ENCODE measurements at regions not wholly inside any gene's neighbourhood (a gene's known extent, or its start where the extent isn't known, plus 50 kb on each side); places are given as distances from the start of the nearest gene placed in this dataset.

GRCh38 chr16:6453742-6454141, 878.9 kb upstream of the RBFOX1 start:
- no peak for DNase-seq (ENCODE audit: low read depth)
- H3K4me3 ChIP-seq (ENCODE audit: low read depth, low read length), result no peak overlapping the region
- CTCF ChIA-PET, result no interaction called here
- POLR2A ChIA-PET, result no interaction called here
- H3K27me3 ChIP-seq (ENCODE audit: control insufficient read depth, insufficient read depth, low read length), result no peaks in the 10 kb centered on the region
- TF ChIP-seq CTCF (IDR thresholded peaks at IDR 0.05; ENCODE audit: insufficient read depth, low read depth, low read length), result no peak
- no peaks in the 10 kb centered on the region for H3K36me3 ChIP-seq (ENCODE audit: control insufficient read depth, insufficient read depth, low read length)

- no peak for DNase-seq (ENCODE audit: low read depth)
- Histone ChIP-seq H3K4me3 (ENCODE audit: low read depth, low read length) (no peak overlapping the region), H3K36me3 (ENCODE audit: control insufficient read depth, insufficient read depth, low read length) (no peaks in the 10 kb centered on the region), H3K27me3 (ENCODE audit: control insufficient read depth, insufficient read depth, low read length) (no peaks in the 10 kb centered on the region)
- TF ChIP-seq CTCF (IDR thresholded peaks at IDR 0.05; ENCODE audit: insufficient read depth, low read depth, low read length), result no peak
- POLR2A ChIA-PET, result no interaction called here
- CTCF ChIA-PET, result no interaction called here
These were observed 885.4 kb upstream of the RBFOX1 start for GRCh38 chr16:6447021-6447790.

- no peaks in the 10 kb centered on the region for H3K27me3 ChIP-seq (ENCODE audit: control insufficient read depth, insufficient read depth, low read length)
- ChIA-PET POLR2A (no interaction called here), CTCF (no interaction called here)
- H3K4me3 ChIP-seq (ENCODE audit: low read depth, low read length), result no peak overlapping the region
- H3K36me3 ChIP-seq (ENCODE audit: control insufficient read depth, insufficient read depth, low read length), result no peaks in the 10 kb centered on the region
- TF ChIP-seq CTCF (IDR thresholded peaks at IDR 0.05; ENCODE audit: insufficient read depth, low read depth, low read length), result no peak
- DNase-seq (ENCODE audit: low read depth), result no peak
These were observed 886.3 kb upstream of the RBFOX1 start for GRCh38 chr16:6446370-6446769.

DNA sequence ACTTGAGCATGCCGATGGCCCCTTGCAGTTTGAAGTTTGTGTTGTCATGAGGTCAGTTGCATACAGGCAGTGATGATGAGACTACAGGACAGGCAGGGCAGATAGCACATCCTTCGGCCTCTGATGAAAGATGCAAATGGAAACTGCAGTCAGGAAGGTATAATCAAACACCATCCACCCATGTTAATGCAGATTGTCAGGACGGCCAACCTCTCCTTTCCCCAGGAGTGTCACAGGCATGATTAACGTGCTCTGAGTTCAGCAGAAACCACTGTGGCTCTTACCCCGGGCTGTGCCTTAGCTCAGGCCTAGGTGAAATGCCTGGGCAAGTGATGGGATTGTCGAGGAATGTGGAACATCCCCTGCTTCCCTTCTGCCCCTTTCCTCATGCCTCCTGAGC, 893.5 kb upstream of the RBFOX1 start:
- TF ChIP-seq CTCF (IDR thresholded peaks at IDR 0.05; ENCODE audit: insufficient read depth, low read depth, low read length), result no peak
- H3K4me3 ChIP-seq (ENCODE audit: low read depth, low read length), result no peak overlapping the region
- ChIA-PET POLR2A (no interaction called here), CTCF (no interaction called here)
- no peaks in the 10 kb centered on the region for H3K36me3 ChIP-seq (ENCODE audit: control insufficient read depth, insufficient read depth, low read length)
- H3K27me3 ChIP-seq (ENCODE audit: control insufficient read depth, insufficient read depth, low read length), result no peaks in the 10 kb centered on the region
- no peak for DNase-seq (ENCODE audit: low read depth)

GRCh38 chr16:6428861-6429260, 903.8 kb upstream of the RBFOX1 start:
- Histone ChIP-seq H3K27me3 (ENCODE audit: control insufficient read depth, insufficient read depth, low read length) (no peaks in the 10 kb centered on the region), H3K4me3 (ENCODE audit: low read depth, low read length) (no peak overlapping the region), H3K36me3 (ENCODE audit: control insufficient read depth, insufficient read depth, low read length) (no peaks in the 10 kb centered on the region)
- TF ChIP-seq CTCF (IDR thresholded peaks at IDR 0.05; ENCODE audit: insufficient read depth, low read depth, low read length), result no peak
- POLR2A ChIA-PET, result no interaction called here
- CTCF ChIA-PET, result no interaction called here
- DNase-seq (ENCODE audit: low read depth), result no peak
